NOMO-1 (cell line): ENCODE measurements at regions not wholly inside any gene's neighbourhood (a gene's known extent, or its start where the extent isn't known, plus 50 kb on each side); places are given as distances from the start of the nearest gene placed in this dataset.

Source experiments
- DNase-seq, 2 experiments: peaks; one replicate each; lab custom pipeline; 2025; ENCODE audit not compliant: unreplicated experiment in 2 of 2; lab: John Stamatoyannopoulos, UW

- no peak for DNase-seq
These were observed 121.5 kb upstream of the EGLN3 start for GRCh38 chr14:34072401-34072800.

- no peak for DNase-seq
These were observed 120.1 kb upstream of the EGLN3 start for GRCh38 chr14:34070917-34071407.

- DNase-seq, result no peak
These were observed 119.1 kb upstream of the EGLN3 start for GRCh38 chr14:34069854-34070582.

- DNase-seq, result no peak
These were observed 116.7 kb upstream of the EGLN3 start for GRCh38 chr14:34067587-34067986.

GRCh38 chr14:34065690-34066391 lies 115.0 kb upstream of the EGLN3 start:
- no peak for DNase-seq

- DNase-seq, result no peak
These were observed 114.4 kb upstream of the EGLN3 start for GRCh38 chr14:34065236-34065635.

GRCh38 chr14:34064349-34064748 lies 113.5 kb upstream of the EGLN3 start:
- DNase-seq, result no peak

- DNase-seq, result no peak
These were observed 112.7 kb upstream of the EGLN3 start for GRCh38 chr14:34063470-34064164.

- DNase-seq, result no peak
These were observed 112.2 kb upstream of the EGLN3 start for GRCh38 chr14:34063042-34063441.

- DNase-seq, result no peak
These were observed 111.6 kb upstream of the EGLN3 start for GRCh38 chr14:34062353-34062973.

GRCh38 chr14:34060651-34060999 lies 109.8 kb upstream of the EGLN3 start:
- no peak for DNase-seq

- DNase-seq, result peak; percentile 75 to 79
These were observed 109.2 kb upstream of the EGLN3 start for GRCh38 chr14:34059925-34060650.

- DNase-seq, result no peak
These were observed 108.4 kb upstream of the EGLN3 start for GRCh38 chr14:34059037-34059924.

- DNase-seq, result no peak
These were observed 107.6 kb upstream of the EGLN3 start for GRCh38 chr14:34058510-34058909.

- DNase-seq, result no peak
These were observed 105.2 kb upstream of the EGLN3 start for GRCh38 chr14:34056046-34056445.

- DNase-seq, result peak in 1 of 2 experiments; percentile 2
These were observed 104.5 kb upstream of the EGLN3 start for GRCh38 chr14:34055157-34055950.

GRCh38 chr14:34053666-34054065 lies 102.8 kb upstream of the EGLN3 start:
- DNase-seq, result no peak

- DNase-seq, result no peak
These were observed 101.8 kb upstream of the EGLN3 start for GRCh38 chr14:34052658-34053014.
